ENCODE measurements at regions not wholly inside any gene's neighbourhood (a gene's known extent, or its start where the extent isn't known, plus 50 kb on each side); places are given as distances from the start of the nearest gene placed in this dataset.

GRCh38 chr15:46266661-46267060, 631.8 kb downstream of the SQOR start:
- Mint-ChIP-seq H3K4me3 (no peak overlapping the region), H3K36me3 (ENCODE audit: low read depth) (no peaks in the 10 kb centered on the region), H3K27me3 (ENCODE audit: insufficient read depth) (no peaks in the 10 kb centered on the region), H3K4me1 (ENCODE audit: low read depth) (no peaks in the 10 kb centered on the region), H3K27ac (no peak overlapping the region), H3K9me3 (peaks cover 3% of the 10 kb centered on the region)
- DNase-seq (ENCODE audit: low spot score) = no peak
- intact Hi-C loops (cut with micrococcal nuclease) = no loop called here

GRCh38 chr15:46270481-46271147, 635.8 kb downstream of the SQOR start:
- no peak for DNase-seq (ENCODE audit: low spot score)
- Mint-ChIP-seq H3K9me3 (no peaks in the 10 kb centered on the region), H3K4me3 (no peak overlapping the region), H3K36me3 (ENCODE audit: low read depth) (no peaks in the 10 kb centered on the region), H3K27ac (no peak overlapping the region), H3K4me1 (ENCODE audit: low read depth) (no peaks in the 10 kb centered on the region), H3K27me3 (ENCODE audit: insufficient read depth) (no peaks in the 10 kb centered on the region)
- intact Hi-C loops (cut with micrococcal nuclease) = no loop called here

- H3K4me3 Mint-ChIP-seq = no peak overlapping the region
- H3K36me3 Mint-ChIP-seq (ENCODE audit: low read depth) = no peaks in the 10 kb centered on the region
- no peaks in the 10 kb centered on the region for H3K4me1 Mint-ChIP-seq (ENCODE audit: low read depth)
- DNase-seq (ENCODE audit: low spot score) = no peak
- H3K27me3 Mint-ChIP-seq (ENCODE audit: insufficient read depth) = no peaks in the 10 kb centered on the region
- intact Hi-C loops (cut with micrococcal nuclease) = no loop called here
- H3K9me3 Mint-ChIP-seq = no peaks in the 10 kb centered on the region
- H3K27ac Mint-ChIP-seq = no peak overlapping the region
These were observed 640.9 kb downstream of the SQOR start for GRCh38 chr15:46275701-46276100.

GRCh38 chr15:46277451-46277850, 642.6 kb downstream of the SQOR start:
- intact Hi-C loops (cut with micrococcal nuclease) = no loop called here
- no peaks in the 10 kb centered on the region for H3K4me1 Mint-ChIP-seq (ENCODE audit: low read depth)
- no peaks in the 10 kb centered on the region for H3K27me3 Mint-ChIP-seq (ENCODE audit: insufficient read depth)
- H3K36me3 Mint-ChIP-seq (ENCODE audit: low read depth) = no peaks in the 10 kb centered on the region
- no peak overlapping the region for H3K4me3 Mint-ChIP-seq
- no peak overlapping the region for H3K27ac Mint-ChIP-seq
- no peaks in the 10 kb centered on the region for H3K9me3 Mint-ChIP-seq
- no peak for DNase-seq (ENCODE audit: low spot score)

- no peak overlapping the region for H3K4me3 Mint-ChIP-seq
- intact Hi-C loops (cut with micrococcal nuclease) = no loop called here
- no peaks in the 10 kb centered on the region for H3K36me3 Mint-ChIP-seq (ENCODE audit: low read depth)
- H3K4me1 Mint-ChIP-seq (ENCODE audit: low read depth) = no peaks in the 10 kb centered on the region
- DNase-seq (ENCODE audit: low spot score) = no peak
- H3K27ac Mint-ChIP-seq = no peak overlapping the region
- no peaks in the 10 kb centered on the region for H3K9me3 Mint-ChIP-seq
- no peaks in the 10 kb centered on the region for H3K27me3 Mint-ChIP-seq (ENCODE audit: insufficient read depth)
These were observed 643.2 kb downstream of the SQOR start for GRCh38 chr15:46278062-46278461.

GRCh38 chr15:46278486-46279090, 643.8 kb downstream of the SQOR start:
- no peak for DNase-seq (ENCODE audit: low spot score)
- intact Hi-C loops (cut with micrococcal nuclease) = no loop called here
- Mint-ChIP-seq H3K4me1 (ENCODE audit: low read depth) (no peaks in the 10 kb centered on the region), H3K4me3 (no peak overlapping the region), H3K36me3 (ENCODE audit: low read depth) (no peaks in the 10 kb centered on the region), H3K27me3 (ENCODE audit: insufficient read depth) (no peaks in the 10 kb centered on the region), H3K27ac (no peak overlapping the region), H3K9me3 (no peaks in the 10 kb centered on the region)

- no peaks in the 10 kb centered on the region for H3K4me1 Mint-ChIP-seq (ENCODE audit: low read depth)
- no peaks in the 10 kb centered on the region for H3K9me3 Mint-ChIP-seq
- H3K27me3 Mint-ChIP-seq (ENCODE audit: insufficient read depth) = no peaks in the 10 kb centered on the region
- H3K27ac Mint-ChIP-seq = no peak overlapping the region
- no peak overlapping the region for H3K4me3 Mint-ChIP-seq
- DNase-seq (ENCODE audit: low spot score) = no peak
- no peaks in the 10 kb centered on the region for H3K36me3 Mint-ChIP-seq (ENCODE audit: low read depth)
- intact Hi-C loops (cut with micrococcal nuclease) = no loop called here
These were observed 646.1 kb downstream of the SQOR start for GRCh38 chr15:46280762-46281542.

- DNase-seq (ENCODE audit: low spot score) = no peak
- intact Hi-C loops (cut with micrococcal nuclease) = no loop called here
- H3K4me1 Mint-ChIP-seq (ENCODE audit: low read depth) = no peaks in the 10 kb centered on the region
- no peaks in the 10 kb centered on the region for H3K36me3 Mint-ChIP-seq (ENCODE audit: low read depth)
- no peak overlapping the region for H3K27ac Mint-ChIP-seq
- H3K27me3 Mint-ChIP-seq (ENCODE audit: insufficient read depth) = no peaks in the 10 kb centered on the region
- no peak overlapping the region for H3K4me3 Mint-ChIP-seq
- peaks cover 9% of the 10 kb centered on the region for H3K9me3 Mint-ChIP-seq
These were observed 658.7 kb downstream of the SQOR start for GRCh38 chr15:46293550-46293949.

- peaks cover 4% of the 10 kb centered on the region for H3K9me3 Mint-ChIP-seq
- intact Hi-C loops (cut with micrococcal nuclease) = no loop called here
- H3K36me3 Mint-ChIP-seq (ENCODE audit: low read depth) = no peaks in the 10 kb centered on the region
- no peaks in the 10 kb centered on the region for H3K27me3 Mint-ChIP-seq (ENCODE audit: insufficient read depth)
- no peaks in the 10 kb centered on the region for H3K4me1 Mint-ChIP-seq (ENCODE audit: low read depth)
- no peak for DNase-seq (ENCODE audit: low spot score)
- H3K4me3 Mint-ChIP-seq = no peak overlapping the region
- no peak overlapping the region for H3K27ac Mint-ChIP-seq
These were observed 661.2 kb downstream of the SQOR start for GRCh38 chr15:46296002-46296401.

GRCh38 chr15:46296797-46297196, 662.0 kb downstream of the SQOR start:
- no peaks in the 10 kb centered on the region for H3K4me1 Mint-ChIP-seq (ENCODE audit: low read depth)
- no peaks in the 10 kb centered on the region for H3K36me3 Mint-ChIP-seq (ENCODE audit: low read depth)
- intact Hi-C loops (cut with micrococcal nuclease) = no loop called here

GRCh38 chr15:46297766-46298165, 662.9 kb downstream of the SQOR start:
- Mint-ChIP-seq H3K9me3 (peaks cover 4% of the 10 kb centered on the region), H3K27me3 (ENCODE audit: insufficient read depth) (no peaks in the 10 kb centered on the region), H3K36me3 (ENCODE audit: low read depth) (no peaks in the 10 kb centered on the region), H3K4me3 (no peak overlapping the region), H3K4me1 (ENCODE audit: low read depth) (no peaks in the 10 kb centered on the region), H3K27ac (no peak overlapping the region)
- intact Hi-C loops (cut with micrococcal nuclease) = no loop called here
- DNase-seq (ENCODE audit: low spot score) = no peak

More at GRCh38 chr15:46296797-46297196, 662.0 kb downstream of the SQOR start:
- no peaks in the 10 kb centered on the region for H3K27me3 Mint-ChIP-seq (ENCODE audit: insufficient read depth)
- H3K9me3 Mint-ChIP-seq = peaks cover 4% of the 10 kb centered on the region
- no peak overlapping the region for H3K27ac Mint-ChIP-seq
- no peak for DNase-seq (ENCODE audit: low spot score)
- H3K4me3 Mint-ChIP-seq = no peak overlapping the region

- Mint-ChIP-seq H3K27me3 (ENCODE audit: insufficient read depth) (no peaks in the 10 kb centered on the region), H3K36me3 (ENCODE audit: low read depth) (no peaks in the 10 kb centered on the region), H3K27ac (no peak overlapping the region), H3K4me1 (ENCODE audit: low read depth) (no peaks in the 10 kb centered on the region), H3K4me3 (no peak overlapping the region), H3K9me3 (no peaks in the 10 kb centered on the region)
- intact Hi-C loops (cut with micrococcal nuclease) = no loop called here
- no peak for DNase-seq (ENCODE audit: low spot score)
These were observed 665.9 kb downstream of the SQOR start for GRCh38 chr15:46300716-46301115.

- DNase-seq (ENCODE audit: low spot score) = no peak
- H3K36me3 Mint-ChIP-seq (ENCODE audit: low read depth) = no peaks in the 10 kb centered on the region
- no peaks in the 10 kb centered on the region for H3K9me3 Mint-ChIP-seq
- no peak overlapping the region for H3K4me3 Mint-ChIP-seq
- H3K27me3 Mint-ChIP-seq (ENCODE audit: insufficient read depth) = no peaks in the 10 kb centered on the region
- no peaks in the 10 kb centered on the region for H3K4me1 Mint-ChIP-seq (ENCODE audit: low read depth)
- no peak overlapping the region for H3K27ac Mint-ChIP-seq
- intact Hi-C loops (cut with micrococcal nuclease) = no loop called here
These were observed 666.5 kb downstream of the SQOR start for GRCh38 chr15:46301291-46301690.
